Calu3 (cell line): ENCODE measurements at regions not wholly inside any gene's neighbourhood (a gene's known extent, or its start where the extent isn't known, plus 50 kb on each side); places are given as distances from the start of the nearest gene placed in this dataset.

Experiments
- BruUV-seq: library from RNA; stranded (reverse); fragments of 400-500 nt; replicated peaks from 2 replicates; lab custom pipeline; 2021; lab: Mats Ljungman, UMichigan
- CTCF ChIA-PET: fragments of 300-600 bp; sonication (Branson Sonifier 250); formaldehyde crosslinking; loops from one replicate; lab custom pipeline; 2022; ENCODE audit warnings: antibody characterized with exemption; lab: Charles Lee
- DNase-seq: peaks from one replicate; pipeline ENCODE4 v3.0.0; 2022
- H3K27ac Mint-ChIP-seq: one replicate; pipeline ENCODE4 v1.8.0; 2022; ENCODE audit warnings: mixed read lengths; ENCODE audit not compliant: unreplicated experiment
- H3K27me3 Mint-ChIP-seq: one replicate; pipeline ENCODE4 v1.8.0; 2022; ENCODE audit warnings: mixed read lengths; ENCODE audit not compliant: unreplicated experiment
- H3K36me3 Mint-ChIP-seq: one replicate; pipeline ENCODE4 v1.8.0; 2022; ENCODE audit warnings: mild to moderate bottlenecking, moderate library complexity, mixed read lengths; ENCODE audit not compliant: insufficient read depth, unreplicated experiment
- H3K4me1 Mint-ChIP-seq: one replicate; pipeline ENCODE4 v1.8.0; 2022; ENCODE audit warnings: mild to moderate bottlenecking, low read depth, mixed read lengths; ENCODE audit not compliant: unreplicated experiment
- H3K4me3 Mint-ChIP-seq: one replicate; pipeline ENCODE4 v1.8.0; 2022; ENCODE audit warnings: mild to moderate bottlenecking, low read depth, moderate library complexity, mixed read lengths; ENCODE audit not compliant: unreplicated experiment
- H3K9me3 Mint-ChIP-seq: one replicate; pipeline ENCODE4 v1.8.0; 2022; ENCODE audit warnings: low read depth, mixed read lengths; ENCODE audit not compliant: unreplicated experiment
- CTCF ChIP-seq: fragments of 200-600 bp; IDR thresholded peaks from one replicate; pipeline ENCODE4 v1.8.0; 2022; ENCODE audit warnings: antibody characterized with exemption; ENCODE audit not compliant: unreplicated experiment
- intact Hi-C: fragments of 100-400 bp; cut with micrococcal nuclease; formaldehyde crosslinking; loops from one replicate; pipeline ENCODE4 v1.10.0; 2022; ENCODE audit not compliant: unreplicated experiment

- no peak for DNase-seq
- Mint-ChIP-seq H3K4me3 (no peak overlapping the region), H3K27ac (no peak overlapping the region), H3K4me1 (peaks cover 15% of the 10 kb centered on the region), H3K9me3 (no peaks in the 10 kb centered on the region), H3K27me3 (no peaks in the 10 kb centered on the region), H3K36me3 (no peaks in the 10 kb centered on the region)
- no peak for TF ChIP-seq CTCF
- intact Hi-C loops: no loop called here
- BruUV-seq: no TSS peak
- CTCF ChIA-PET: no interaction called here
These were observed 443.2 kb upstream of the FOXG1 start for GRCh38 chr14:28323366-28323765.

- H3K9me3 Mint-ChIP-seq: no peaks in the 10 kb centered on the region
- intact Hi-C loops: no loop called here
- H3K4me3 Mint-ChIP-seq: no peak overlapping the region
- no TSS peak for BruUV-seq
- DNase-seq: no peak
- TF ChIP-seq CTCF: no peak
- H3K27me3 Mint-ChIP-seq: no peaks in the 10 kb centered on the region
- H3K36me3 Mint-ChIP-seq: no peaks in the 10 kb centered on the region
- CTCF ChIA-PET: no interaction called here
- H3K27ac Mint-ChIP-seq: no peak overlapping the region
- peaks cover 15% of the 10 kb centered on the region for H3K4me1 Mint-ChIP-seq
These were observed 442.4 kb upstream of the FOXG1 start for GRCh38 chr14:28323951-28324741.

GRCh38 chr14:28340816-28341215, 425.8 kb upstream of the FOXG1 start:
- Mint-ChIP-seq H3K36me3 (no peaks in the 10 kb centered on the region), H3K27me3 (no peaks in the 10 kb centered on the region), H3K27ac (no peak overlapping the region), H3K9me3 (no peaks in the 10 kb centered on the region), H3K4me3 (no peak overlapping the region), H3K4me1 (peaks cover 7% of the 10 kb centered on the region)
- CTCF ChIA-PET: no interaction called here
- DNase-seq: no peak
- intact Hi-C loops: no loop called here
- BruUV-seq: no TSS peak
- no peak for TF ChIP-seq CTCF

- CTCF ChIA-PET: interaction anchor here (0.5 to 0.7 kb wide), 2 partner anchors 28 to 591 kb away, joined by 3 read pairs; no protein-coding TSS in a partner anchor
- no peaks in the 10 kb centered on the region for H3K9me3 Mint-ChIP-seq
- H3K4me3 Mint-ChIP-seq: no peak overlapping the region
- H3K27me3 Mint-ChIP-seq: no peaks in the 10 kb centered on the region
- peaks cover 7% of the 10 kb centered on the region for H3K4me1 Mint-ChIP-seq
- H3K27ac Mint-ChIP-seq: no peak overlapping the region
- BruUV-seq: no TSS peak
- DNase-seq: peak; percentile 13
- intact Hi-C loops: no loop called here
- H3K36me3 Mint-ChIP-seq: no peaks in the 10 kb centered on the region
- no peak for TF ChIP-seq CTCF
These were observed 422.2 kb upstream of the FOXG1 start for GRCh38 chr14:28344381-28344780.
